Right atrium auricular region (tissue), 2 donors: ENCODE measurements at regions not wholly inside any gene's neighbourhood (a gene's known extent, or its start where the extent isn't known, plus 50 kb on each side); places are given as distances from the start of the nearest gene placed in this dataset.

Experiments
- DNase-seq: peaks from one replicate; pipeline ENCODE4 v3.0.0-alpha.2; 2019; ENCODE audit warnings: low spot score
- H3K27ac ChIP-seq, 2 donors: fragments of 200-600 bp; sonication (generic); 1 replicate in 1 of 2; 2 replicates in 1 of 2; pipeline ENCODE4 v1.5.1; 2016 to 2019
- H3K27me3 ChIP-seq, 2 donors: fragments of 200-600 bp; sonication (generic); one replicate each; pipeline versions ENCODE4 v1.5.1 to v1.6.0; 2017 to 2019
- H3K36me3 ChIP-seq: fragments of 200-600 bp; sonication (generic); one replicate; pipeline ENCODE4 v1.5.1; 2016
- H3K4me1 ChIP-seq, 2 donors: fragments of 200-600 bp; sonication (generic); one replicate each; pipeline versions ENCODE4 v1.5.1 to v1.6.0; 2017 to 2019
- H3K4me3 ChIP-seq, 2 donors: fragments of 200-600 bp; sonication (generic); 1 replicate in 1 of 2; 2 replicates in 1 of 2; pipeline ENCODE4 v1.5.1; 2017 to 2019; ENCODE audit warnings: mild to moderate bottlenecking in 1 of 2, moderate library complexity in 1 of 2
- H3K9me3 ChIP-seq, 2 donors: fragments of 200-600 bp; sonication (generic); one replicate each; pipeline ENCODE4 v1.5.1; 2019
- TF ChIP-seq, protein P1 (sequence below), 2 donors: fragments of 200-600 bp; sonication (generic); IDR thresholded peaks; one replicate each; pipeline ENCODE4 v1.5.1; 2019; ENCODE audit warnings: antibody characterized with exemption in 2 of 2

DNA sequence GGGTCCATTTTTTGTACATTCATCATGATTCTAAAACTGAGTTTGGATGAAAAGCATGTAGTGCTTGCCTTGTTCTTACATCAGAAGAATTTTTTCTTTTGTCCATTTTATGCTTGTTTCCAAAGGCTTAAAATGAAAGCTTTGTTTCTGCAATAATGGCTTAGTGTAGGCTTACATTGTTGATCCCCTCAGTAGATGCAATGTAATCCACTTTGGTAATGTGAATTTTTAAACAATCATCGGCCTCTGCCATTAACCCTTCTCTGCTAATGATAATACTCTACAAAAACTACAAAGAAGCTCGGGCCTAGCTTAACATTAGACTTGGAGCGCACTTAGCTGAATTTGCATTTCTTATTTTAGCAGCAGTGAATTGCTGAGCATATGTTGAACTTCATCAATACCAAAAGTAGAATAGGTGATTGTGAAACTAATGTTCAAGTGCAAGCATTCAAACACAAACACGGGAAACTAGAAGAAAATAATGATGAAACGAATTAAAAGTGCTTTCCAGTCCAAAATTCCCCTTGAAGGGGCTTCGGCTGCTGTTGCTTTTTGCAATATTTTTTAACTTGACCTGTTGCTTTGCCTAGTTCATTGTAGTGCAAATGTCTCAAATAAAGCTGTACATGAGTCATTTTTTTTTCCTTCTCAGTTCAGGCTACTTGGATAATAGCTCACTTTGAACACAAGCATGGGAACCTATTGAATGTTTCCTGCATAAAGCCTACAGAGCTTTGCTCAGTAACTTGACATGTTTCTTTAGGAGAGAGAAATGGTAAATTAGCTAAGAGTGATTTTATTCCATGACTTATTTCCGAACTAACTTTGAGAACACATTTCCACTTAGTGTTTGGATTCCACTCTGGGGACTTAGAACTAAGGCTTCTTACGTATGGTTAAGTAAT, 66.5 kb downstream of the SLIT2 start:
- Histone ChIP-seq H3K4me3 (no peak overlapping the region), H3K9me3 (no peaks in the 10 kb centered on the region), H3K27me3 (no peaks in the 10 kb centered on the region), H3K27ac (no peak overlapping the region), H3K4me1 (no peaks in the 10 kb centered on the region), H3K36me3 (no peaks in the 10 kb centered on the region)
- TF ChIP-seq, protein P1, sequence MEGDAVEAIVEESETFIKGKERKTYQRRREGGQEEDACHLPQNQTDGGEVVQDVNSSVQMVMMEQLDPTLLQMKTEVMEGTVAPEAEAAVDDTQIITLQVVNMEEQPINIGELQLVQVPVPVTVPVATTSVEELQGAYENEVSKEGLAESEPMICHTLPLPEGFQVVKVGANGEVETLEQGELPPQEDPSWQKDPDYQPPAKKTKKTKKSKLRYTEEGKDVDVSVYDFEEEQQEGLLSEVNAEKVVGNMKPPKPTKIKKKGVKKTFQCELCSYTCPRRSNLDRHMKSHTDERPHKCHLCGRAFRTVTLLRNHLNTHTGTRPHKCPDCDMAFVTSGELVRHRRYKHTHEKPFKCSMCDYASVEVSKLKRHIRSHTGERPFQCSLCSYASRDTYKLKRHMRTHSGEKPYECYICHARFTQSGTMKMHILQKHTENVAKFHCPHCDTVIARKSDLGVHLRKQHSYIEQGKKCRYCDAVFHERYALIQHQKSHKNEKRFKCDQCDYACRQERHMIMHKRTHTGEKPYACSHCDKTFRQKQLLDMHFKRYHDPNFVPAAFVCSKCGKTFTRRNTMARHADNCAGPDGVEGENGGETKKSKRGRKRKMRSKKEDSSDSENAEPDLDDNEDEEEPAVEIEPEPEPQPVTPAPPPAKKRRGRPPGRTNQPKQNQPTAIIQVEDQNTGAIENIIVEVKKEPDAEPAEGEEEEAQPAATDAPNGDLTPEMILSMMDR (IDR thresholded peaks at IDR 0.05), result no peak
- no peak for DNase-seq

DNA sequence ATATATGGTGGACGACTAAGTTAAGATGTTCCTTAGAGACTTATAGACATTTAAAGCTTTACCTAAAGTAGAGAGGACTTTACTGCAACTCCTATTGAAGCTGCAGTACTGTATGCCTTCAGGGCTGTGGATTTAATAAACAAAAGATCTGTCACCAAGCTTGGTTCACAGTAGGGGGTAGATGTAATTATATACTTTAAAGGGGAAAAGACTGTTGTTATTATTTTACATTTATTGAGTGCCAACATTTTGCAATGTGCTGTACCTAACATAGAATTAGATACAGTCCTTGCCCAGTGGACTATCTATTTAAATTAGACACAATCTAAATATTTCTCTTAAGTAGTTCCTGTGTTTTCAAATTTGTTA, 67.2 kb downstream of the SLIT2 start:
- Histone ChIP-seq H3K27ac (no peak overlapping the region), H3K9me3 (no peaks in the 10 kb centered on the region), H3K36me3 (no peaks in the 10 kb centered on the region), H3K27me3 (no peaks in the 10 kb centered on the region), H3K4me3 (no peak overlapping the region), H3K4me1 (no peaks in the 10 kb centered on the region)
- TF ChIP-seq, protein P1 (IDR thresholded peaks at IDR 0.05), result no peak
- no peak for DNase-seq

DNA sequence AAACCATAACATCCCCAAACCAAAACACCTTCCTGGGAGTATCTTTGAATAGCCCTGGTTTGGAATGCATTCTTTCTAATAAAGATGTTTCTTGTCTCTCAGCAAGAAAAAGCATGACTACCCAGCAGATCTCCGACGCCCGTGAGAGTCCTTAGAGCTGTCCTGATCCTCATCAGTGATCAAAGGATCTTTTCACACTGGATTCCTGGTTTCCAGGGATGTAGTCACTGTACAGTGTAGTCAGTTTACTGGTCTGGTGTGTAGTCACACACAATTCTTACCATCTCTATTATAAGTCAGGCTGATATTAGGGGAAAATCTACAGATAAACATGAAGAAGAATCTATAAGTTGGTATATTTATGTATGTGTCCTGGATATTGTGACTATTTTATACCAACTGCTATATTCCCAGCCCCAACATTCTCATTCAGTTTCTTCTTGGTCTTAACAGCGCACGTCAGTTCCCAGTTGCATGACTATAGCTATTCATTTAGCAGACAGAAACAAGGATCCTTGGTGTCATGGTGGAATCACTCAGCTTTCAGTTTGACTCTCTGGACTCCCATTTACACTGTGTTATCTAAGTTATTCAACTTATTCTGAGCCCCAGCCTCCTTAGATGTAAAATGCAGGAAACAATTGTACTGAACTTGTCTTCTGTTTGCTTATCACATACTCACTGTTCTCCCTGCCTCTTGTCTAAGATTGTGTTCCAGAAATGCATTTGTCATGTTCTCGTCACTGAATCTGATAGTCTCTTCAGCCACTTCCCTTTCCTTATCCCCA, 68.3 kb downstream of the SLIT2 start:
- no peaks in the 10 kb centered on the region for H3K36me3 ChIP-seq
- DNase-seq, result no peak
- H3K9me3 ChIP-seq, result no peaks in the 10 kb centered on the region
- no peak overlapping the region for H3K4me3 ChIP-seq
- H3K4me1 ChIP-seq, result no peaks in the 10 kb centered on the region
- TF ChIP-seq, protein P1 (IDR thresholded peaks at IDR 0.05), result no peak
- H3K27ac ChIP-seq, result no peak overlapping the region
- no peaks in the 10 kb centered on the region for H3K27me3 ChIP-seq

DNA sequence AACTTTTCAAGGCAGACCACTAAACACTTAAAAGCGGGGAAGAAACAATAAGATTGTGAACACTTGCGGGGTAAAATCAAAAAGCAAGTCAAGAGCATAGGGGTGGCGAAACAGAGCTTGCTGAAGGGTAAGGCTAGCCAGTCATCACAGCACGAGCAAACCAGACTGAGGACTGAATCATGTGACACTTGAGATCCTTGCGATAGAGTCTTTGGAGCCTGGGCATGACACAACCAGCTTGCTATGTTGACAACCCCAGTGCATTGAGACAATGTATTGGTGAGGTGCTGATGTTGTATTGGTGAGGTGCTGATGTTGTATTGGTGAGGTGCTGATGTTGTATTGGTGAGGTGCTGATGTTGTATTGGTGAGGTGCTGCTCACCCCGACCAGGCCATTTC, 72.3 kb downstream of the SLIT2 start:
- Histone ChIP-seq H3K36me3 (no peaks in the 10 kb centered on the region), H3K27ac (no peak overlapping the region), H3K4me3 (no peak overlapping the region), H3K27me3 (no peaks in the 10 kb centered on the region), H3K4me1 (no peaks in the 10 kb centered on the region), H3K9me3 (no peaks in the 10 kb centered on the region)
- TF ChIP-seq, protein P1 (IDR thresholded peaks at IDR 0.05), result no peak
- no peak for DNase-seq

DNA sequence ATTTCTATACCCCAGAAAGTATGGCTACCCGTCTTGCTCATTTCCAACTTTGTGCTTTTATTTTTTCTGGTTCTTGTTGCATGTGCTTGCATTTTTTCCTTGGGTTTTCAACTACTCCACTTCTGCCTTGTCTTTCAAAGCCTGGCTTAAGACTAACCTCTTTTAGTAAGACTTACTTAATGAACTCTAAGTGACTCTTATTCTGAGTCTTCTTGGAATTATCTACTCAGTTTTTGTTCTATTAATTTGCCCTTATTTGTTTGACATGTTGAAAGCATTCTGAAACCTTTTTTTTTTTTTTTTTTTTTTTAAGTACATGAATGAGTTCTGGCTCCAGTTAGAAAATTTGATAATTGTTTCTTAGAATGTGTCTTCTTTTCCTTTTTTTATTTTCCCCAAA, 74.8 kb downstream of the SLIT2 start:
- H3K36me3 ChIP-seq, result no peaks in the 10 kb centered on the region
- no peaks in the 10 kb centered on the region for H3K9me3 ChIP-seq
- no peak for DNase-seq
- no peak overlapping the region for H3K27ac ChIP-seq
- TF ChIP-seq, protein P1 (IDR thresholded peaks at IDR 0.05), result no peak
- no peaks in the 10 kb centered on the region for H3K27me3 ChIP-seq
- no peak overlapping the region for H3K4me3 ChIP-seq
- H3K4me1 ChIP-seq, result no peaks in the 10 kb centered on the region
